ENCODE measurements at regions not wholly inside any gene's neighbourhood (a gene's known extent, or its start where the extent isn't known, plus 50 kb on each side); places are given as distances from the start of the nearest gene placed in this dataset.

DNA sequence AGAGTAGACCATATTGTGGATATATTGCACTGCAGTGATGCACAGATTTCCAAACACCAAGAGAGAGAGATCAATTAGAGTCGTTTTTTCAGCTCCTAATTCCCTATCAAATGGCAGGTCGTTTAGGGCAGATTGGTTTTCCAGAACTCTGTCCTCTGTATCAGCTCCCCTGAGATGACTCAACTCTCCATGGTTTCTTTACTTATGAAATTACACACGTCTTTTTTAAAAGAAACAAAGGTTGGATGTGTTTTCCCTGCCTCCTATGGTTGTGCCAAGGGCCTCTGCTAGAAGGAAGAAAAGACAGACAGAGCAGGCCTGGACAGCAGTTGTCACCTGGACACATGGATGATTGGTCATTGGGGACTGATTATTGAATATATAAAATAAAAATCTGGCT, 478.1 kb upstream of the NBEA start:
- no peaks in the 10 kb centered on the region for H3K36me3 ChIP-seq (ENCODE audit: control insufficient read depth, insufficient read depth, low read length)
- Mint-ChIP-seq H3K4me3 (ENCODE audit: unreplicated experiment) (no peak overlapping the region), H3K27me3 (ENCODE audit: insufficient read depth, unreplicated experiment) (no peaks in the 10 kb centered on the region), H3K9me3 (ENCODE audit: unreplicated experiment) (no peaks in the 10 kb centered on the region), H3K4me1 (ENCODE audit: low read depth, unreplicated experiment) (no peaks in the 10 kb centered on the region), H3K27ac (ENCODE audit: unreplicated experiment) (no peak overlapping the region), H3K36me3 (ENCODE audit: insufficient read depth, unreplicated experiment) (no peaks in the 10 kb centered on the region)
- ChIA-PET POLR2A (no interaction called here), CTCF (interaction anchor here (0.6 kb wide), 1 partner anchor 25 kb away, joined by 3 read pairs; no protein-coding TSS in a partner anchor)
- no peaks in the 10 kb centered on the region for H3K4me1 ChIP-seq
- TF ChIP-seq, protein P1, sequence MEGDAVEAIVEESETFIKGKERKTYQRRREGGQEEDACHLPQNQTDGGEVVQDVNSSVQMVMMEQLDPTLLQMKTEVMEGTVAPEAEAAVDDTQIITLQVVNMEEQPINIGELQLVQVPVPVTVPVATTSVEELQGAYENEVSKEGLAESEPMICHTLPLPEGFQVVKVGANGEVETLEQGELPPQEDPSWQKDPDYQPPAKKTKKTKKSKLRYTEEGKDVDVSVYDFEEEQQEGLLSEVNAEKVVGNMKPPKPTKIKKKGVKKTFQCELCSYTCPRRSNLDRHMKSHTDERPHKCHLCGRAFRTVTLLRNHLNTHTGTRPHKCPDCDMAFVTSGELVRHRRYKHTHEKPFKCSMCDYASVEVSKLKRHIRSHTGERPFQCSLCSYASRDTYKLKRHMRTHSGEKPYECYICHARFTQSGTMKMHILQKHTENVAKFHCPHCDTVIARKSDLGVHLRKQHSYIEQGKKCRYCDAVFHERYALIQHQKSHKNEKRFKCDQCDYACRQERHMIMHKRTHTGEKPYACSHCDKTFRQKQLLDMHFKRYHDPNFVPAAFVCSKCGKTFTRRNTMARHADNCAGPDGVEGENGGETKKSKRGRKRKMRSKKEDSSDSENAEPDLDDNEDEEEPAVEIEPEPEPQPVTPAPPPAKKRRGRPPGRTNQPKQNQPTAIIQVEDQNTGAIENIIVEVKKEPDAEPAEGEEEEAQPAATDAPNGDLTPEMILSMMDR (IDR thresholded peaks at IDR 0.05; ENCODE audit: insufficient read depth in 1 of 2, low read depth in 1 of 2, low read length in 1 of 2, severe bottlenecking in 1 of 2, unreplicated experiment in 1 of 2), result no peak
- H3K4me3 ChIP-seq (ENCODE audit: low read depth, low read length), result no peak overlapping the region
- intact Hi-C loops (cut with micrococcal nuclease; ENCODE audit: unreplicated experiment), result no loop called here
- H3K27me3 ChIP-seq (replicated peaks; ENCODE audit: control insufficient read depth, insufficient read depth, low read length), result no peaks in the 10 kb centered on the region
- BruUV-seq (replicated peaks), result no TSS peak
- H3K9me3 ChIP-seq, result no peaks in the 10 kb centered on the region
- no peak for DNase-seq

DNA sequence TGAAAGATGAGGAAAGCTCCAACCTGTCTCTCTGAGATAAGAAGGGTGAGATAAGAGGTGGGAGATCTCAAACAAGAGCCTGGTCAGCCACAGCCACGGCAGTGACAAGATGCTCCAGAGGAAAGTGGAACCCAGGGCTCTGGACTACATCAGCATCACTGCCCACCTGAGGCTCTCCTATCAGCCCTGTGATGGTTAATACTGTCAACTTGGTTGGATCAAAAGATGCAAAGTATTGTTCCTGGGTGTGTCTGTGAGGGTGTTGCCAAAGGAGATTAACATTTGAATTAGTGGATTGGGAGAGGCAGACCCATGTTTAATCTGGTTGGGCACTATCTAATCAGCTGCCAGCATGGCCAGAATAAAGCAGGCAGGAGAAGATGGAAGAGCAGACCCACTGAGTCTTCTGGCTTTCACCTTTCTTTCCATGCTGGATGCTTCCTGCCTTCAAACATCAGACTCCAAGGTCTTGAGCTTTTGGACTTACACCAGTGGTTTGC, 476.6 kb upstream of the NBEA start:
- Mint-ChIP-seq H3K27ac (ENCODE audit: unreplicated experiment) (no peak overlapping the region), H3K4me3 (ENCODE audit: unreplicated experiment) (no peak overlapping the region), H3K27me3 (ENCODE audit: insufficient read depth, unreplicated experiment) (no peaks in the 10 kb centered on the region), H3K9me3 (ENCODE audit: unreplicated experiment) (no peaks in the 10 kb centered on the region), H3K36me3 (ENCODE audit: insufficient read depth, unreplicated experiment) (no peaks in the 10 kb centered on the region), H3K4me1 (ENCODE audit: low read depth, unreplicated experiment) (no peaks in the 10 kb centered on the region)
- Histone ChIP-seq H3K27me3 (replicated peaks; ENCODE audit: control insufficient read depth, insufficient read depth, low read length) (no peaks in the 10 kb centered on the region), H3K4me3 (ENCODE audit: low read depth, low read length) (no peak overlapping the region), H3K36me3 (ENCODE audit: control insufficient read depth, insufficient read depth, low read length) (no peaks in the 10 kb centered on the region), H3K9me3 (no peaks in the 10 kb centered on the region), H3K4me1 (no peaks in the 10 kb centered on the region)
- TF ChIP-seq, protein P1 (IDR thresholded peaks at IDR 0.05; ENCODE audit: insufficient read depth in 1 of 2, low read depth in 1 of 2, low read length in 1 of 2, severe bottlenecking in 1 of 2, unreplicated experiment in 1 of 2), result no peak
- ChIA-PET POLR2A (no interaction called here), CTCF (no interaction called here)
- DNase-seq, result no peak
- BruUV-seq (replicated peaks), result no TSS peak
- intact Hi-C loops (cut with micrococcal nuclease; ENCODE audit: unreplicated experiment), result no loop called here

DNA sequence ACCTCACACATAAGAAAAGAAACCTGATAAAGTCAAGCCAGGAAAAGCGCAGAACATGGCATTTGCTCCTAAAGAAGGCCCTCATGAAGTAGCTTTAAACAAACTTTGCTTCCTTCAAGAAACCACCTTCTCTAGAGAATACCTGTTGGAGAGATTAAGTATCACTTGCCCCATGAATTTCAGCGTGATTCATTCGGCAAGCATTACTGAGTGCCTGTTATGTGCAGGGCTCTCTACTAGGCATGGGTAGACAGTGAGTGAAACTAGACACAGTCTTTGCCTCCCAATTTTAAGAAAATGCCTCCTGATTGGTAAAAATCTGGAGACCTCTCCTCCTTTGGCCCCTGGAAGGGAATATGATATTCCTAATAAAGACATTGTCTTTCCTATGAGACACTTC, 475.8 kb upstream of the NBEA start:
- H3K9me3 ChIP-seq, result no peaks in the 10 kb centered on the region
- Mint-ChIP-seq H3K27ac (ENCODE audit: unreplicated experiment) (no peak overlapping the region), H3K36me3 (ENCODE audit: insufficient read depth, unreplicated experiment) (no peaks in the 10 kb centered on the region), H3K4me3 (ENCODE audit: unreplicated experiment) (no peak overlapping the region), H3K27me3 (ENCODE audit: insufficient read depth, unreplicated experiment) (no peaks in the 10 kb centered on the region), H3K9me3 (ENCODE audit: unreplicated experiment) (no peaks in the 10 kb centered on the region), H3K4me1 (ENCODE audit: low read depth, unreplicated experiment) (no peaks in the 10 kb centered on the region)
- intact Hi-C loops (cut with micrococcal nuclease; ENCODE audit: unreplicated experiment), result no loop called here
- BruUV-seq (replicated peaks), result no TSS peak
- ChIA-PET POLR2A (no interaction called here), CTCF (no interaction called here)
- TF ChIP-seq, protein P1 (IDR thresholded peaks at IDR 0.05; ENCODE audit: insufficient read depth in 1 of 2, low read depth in 1 of 2, low read length in 1 of 2, severe bottlenecking in 1 of 2, unreplicated experiment in 1 of 2), result no peak
- H3K4me1 ChIP-seq, result no peaks in the 10 kb centered on the region
- no peak for DNase-seq
- no peaks in the 10 kb centered on the region for H3K27me3 ChIP-seq (replicated peaks; ENCODE audit: control insufficient read depth, insufficient read depth, low read length)
- H3K36me3 ChIP-seq (ENCODE audit: control insufficient read depth, insufficient read depth, low read length), result no peaks in the 10 kb centered on the region
- no peak overlapping the region for H3K4me3 ChIP-seq (ENCODE audit: low read depth, low read length)

All from Caco-2 (cell line).